GM12878 (cell line): ENCODE measurements at regions not wholly inside any gene's neighbourhood (a gene's known extent, or its start where the extent isn't known, plus 50 kb on each side); places are given as distances from the start of the nearest gene placed in this dataset.

Experiments used
- CHD2 ChIP-seq: IDR thresholded peaks from 2 replicates; pipeline ENCODE4 v1.6.1; 2011; ENCODE audit warnings: low read depth, low read length, improper control_type of control experiment, borderline replicate concordance
- CTCF ChIP-seq, 3 experiments: IDR thresholded peaks in 2 of 3; conservative IDR thresholded peaks in 1 of 3; 2 replicates each; pipeline ENCODE4 v1.5.1; 2011; ENCODE audit warnings: low read depth in 3 of 3, low read length in 3 of 3, mild to moderate bottlenecking in 3 of 3, control low read depth in 2 of 3, moderate library complexity in 2 of 3, inconsistent platforms in 1 of 3, mixed read lengths in 1 of 3; ENCODE audit not compliant: control insufficient read depth in 2 of 3, insufficient read depth in 1 of 3; ENCODE audit errors: extremely low read depth in 1 of 3
- IRF4 ChIP-seq: IDR thresholded peaks from 2 replicates; pipeline ENCODE4 v1.6.1; 2011; ENCODE audit warnings: low read depth, low read length
- SREBF1 ChIP-seq: IDR thresholded peaks from 2 replicates; pipeline ENCODE4 v1.6.1; 2012; ENCODE audit warnings: mild to moderate bottlenecking, low read length
- WRNIP1 ChIP-seq: IDR thresholded peaks from 2 replicates; pipeline ENCODE4 v1.6.1; 2011; ENCODE audit warnings: low read depth, low read length, improper control_type of control experiment, borderline replicate concordance

GRCh38 chrX:79466636-79467035 is 99.5 kb upstream of the ITM2A start:
- TF ChIP-seq SREBF1 (no peak), CHD2 (no peak), IRF4 (no peak), WRNIP1 (no peak), CTCF (IDR thresholded peaks at IDR 0.05 in 2 of 3, conservative IDR thresholded peaks at IDR 0.05 in 1 of 3; ENCODE audit: control insufficient read depth in 2 of 3, extremely low read depth in 1 of 3, insufficient read depth in 1 of 3, low read depth in 3 of 3, low read length in 3 of 3) (no peak)
